Stomach (tissue), 8 donors: ENCODE measurements at regions not wholly inside any gene's neighbourhood (a gene's known extent, or its start where the extent isn't known, plus 50 kb on each side); places are given as distances from the start of the nearest gene placed in this dataset.

Source experiments
- DNase-seq, 2 donors: peaks; one replicate each; pipeline versions ENCODE4 v3.0.0 to v3.0.0-alpha.2; 2013 to 2019
- H3K27ac ChIP-seq, 5 donors: fragments of 200-600 bp in 4 of 5; sonication (generic) in 4 of 5; one replicate each; pipeline ENCODE4 v1.5.1; 2013 to 2019; ENCODE audit warnings: mild to moderate bottlenecking in 1 of 5, moderate library complexity in 1 of 5
- H3K27me3 ChIP-seq, 3 donors: fragments of 200-600 bp; sonication (generic); one replicate each; pipeline ENCODE4 v1.5.1; 2017 to 2019; ENCODE audit warnings: mixed run types in 1 of 3
- H3K36me3 ChIP-seq, 4 donors: fragments of 200-600 bp; sonication (generic); 1 replicate in 3 of 4; 2 replicates in 1 of 4; pipeline ENCODE4 v1.5.1; 2016 to 2019
- H3K4me1 ChIP-seq, 4 donors: fragments of 200-600 bp; sonication (generic); one replicate each; pipeline ENCODE4 v1.5.1; 2016 to 2019
- H3K4me3 ChIP-seq, 4 donors: fragments of 200-600 bp; sonication (generic) in 3 of 4; one replicate each; pipeline ENCODE4 v1.5.1; 2016 to 2019; ENCODE audit warnings: mild to moderate bottlenecking in 1 of 4
- H3K9me3 ChIP-seq, 4 donors: fragments of 200-600 bp; sonication (generic); one replicate each; pipeline ENCODE4 v1.5.1; 2016 to 2019
- EP300 ChIP-seq: sonication (generic); formaldehyde crosslinking; IDR thresholded peaks from one replicate; pipeline ENCODE4 v1.6.1; 2017; ENCODE audit warnings: antibody characterized with exemption
- POLR2A ChIP-seq, 4 donors: fragments of 450-650 bp; IDR thresholded peaks; one replicate each; pipeline ENCODE4 v1.6.1; 2016; ENCODE audit warnings: antibody characterized with exemption in 4 of 4, control low read depth in 2 of 4, mild to moderate bottlenecking in 1 of 4, moderate library complexity in 1 of 4
- POLR2AphosphoS5 ChIP-seq, 3 donors: sonication (generic); formaldehyde crosslinking; IDR thresholded peaks; one replicate each; pipeline ENCODE4 v1.6.1; 2016; ENCODE audit warnings: antibody characterized with exemption in 3 of 3
- WGBS, 5 donors: extraction: QIAGEN DNeasy Blood & Tissue Kit in 3 of 5; methylation state at CpG; one replicate each; pipeline versions ENCODE4 v1.1.5 to v1.1.7; 2013 to 2018; 5-methylcytosine and 5-hydroxymethylcytosine counted together
- intact Hi-C: fragments of 100-400 bp; cut with DNase I; formaldehyde crosslinking; loops from one replicate; pipeline ENCODE4 v1.15.1; 2023; ENCODE audit warnings: low total_unique reads
- TF ChIP-seq, protein P1 (sequence below), 7 experiments: fragments of 450-650 bp in 4 of 7; fragments of 200-600 bp in 3 of 7; sonication (generic) in 3 of 7; IDR thresholded peaks; one replicate each; pipeline ENCODE4 v1.5.1; 2016 to 2019; ENCODE audit warnings: antibody characterized with exemption in 7 of 7, control low read depth in 2 of 7, mild to moderate bottlenecking in 1 of 7
- donor health status: healthy with polysubstance abuse.
- donor health status: Bipolar disorder and iron deficiency.
- donor health status: healthy.

GRCh38 chr11:111095327-111095726 is 150.2 kb upstream of the POU2AF2 start:
- Histone ChIP-seq H3K4me1 (no peaks in the 10 kb centered on the region), H3K36me3 (no peaks in the 10 kb centered on the region), H3K27ac (no peak overlapping the region), H3K27me3 (no peaks in the 10 kb centered on the region), H3K4me3 (no peak overlapping the region), H3K9me3 (no peaks in the 10 kb centered on the region)
- DNase-seq = no peak
- intact Hi-C loops = no loop called here
- 94 to 100% (median 100%) methylated on average over 1 of the region's 1 CpG for WGBS, 5 donors
- TF ChIP-seq, protein P1, sequence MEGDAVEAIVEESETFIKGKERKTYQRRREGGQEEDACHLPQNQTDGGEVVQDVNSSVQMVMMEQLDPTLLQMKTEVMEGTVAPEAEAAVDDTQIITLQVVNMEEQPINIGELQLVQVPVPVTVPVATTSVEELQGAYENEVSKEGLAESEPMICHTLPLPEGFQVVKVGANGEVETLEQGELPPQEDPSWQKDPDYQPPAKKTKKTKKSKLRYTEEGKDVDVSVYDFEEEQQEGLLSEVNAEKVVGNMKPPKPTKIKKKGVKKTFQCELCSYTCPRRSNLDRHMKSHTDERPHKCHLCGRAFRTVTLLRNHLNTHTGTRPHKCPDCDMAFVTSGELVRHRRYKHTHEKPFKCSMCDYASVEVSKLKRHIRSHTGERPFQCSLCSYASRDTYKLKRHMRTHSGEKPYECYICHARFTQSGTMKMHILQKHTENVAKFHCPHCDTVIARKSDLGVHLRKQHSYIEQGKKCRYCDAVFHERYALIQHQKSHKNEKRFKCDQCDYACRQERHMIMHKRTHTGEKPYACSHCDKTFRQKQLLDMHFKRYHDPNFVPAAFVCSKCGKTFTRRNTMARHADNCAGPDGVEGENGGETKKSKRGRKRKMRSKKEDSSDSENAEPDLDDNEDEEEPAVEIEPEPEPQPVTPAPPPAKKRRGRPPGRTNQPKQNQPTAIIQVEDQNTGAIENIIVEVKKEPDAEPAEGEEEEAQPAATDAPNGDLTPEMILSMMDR (IDR thresholded peaks at IDR 0.05) = no peak
- TF ChIP-seq POLR2A (IDR thresholded peaks at IDR 0.05) (no peak), EP300 (no peak), POLR2AphosphoS5 (IDR thresholded peaks at IDR 0.05) (no peak)

DNA sequence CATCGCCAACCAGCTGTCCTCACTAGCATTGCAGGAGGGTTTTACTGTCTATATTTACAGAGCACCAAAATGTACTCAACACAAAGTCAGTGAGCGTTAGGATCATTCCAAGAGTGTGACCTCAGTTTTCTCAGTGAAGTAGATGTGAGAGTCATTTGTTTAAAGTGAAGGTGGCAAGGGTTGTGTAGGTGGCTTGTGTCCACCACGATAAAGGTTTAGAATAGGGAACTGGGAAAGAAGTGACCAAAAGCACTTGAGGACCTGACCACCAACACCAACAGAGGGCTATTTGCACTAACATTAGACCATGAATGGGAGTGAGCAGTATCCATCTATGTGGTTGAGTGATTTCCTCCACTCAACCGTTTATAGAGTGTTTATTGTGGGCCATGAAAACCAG is 152.5 kb upstream of the POU2AF2 start:
- Histone ChIP-seq H3K9me3 (no peaks in the 10 kb centered on the region), H3K27me3 (no peaks in the 10 kb centered on the region), H3K4me1 (no peaks in the 10 kb centered on the region), H3K27ac (no peak overlapping the region), H3K36me3 (no peaks in the 10 kb centered on the region), H3K4me3 (no peak overlapping the region)
- intact Hi-C loops = no loop called here
- DNase-seq = no peak
- 81 to 84% (median 82%) methylated on average over 4 of the region's 4 CpGs for WGBS, 5 donors
- TF ChIP-seq EP300 (no peak), POLR2A (IDR thresholded peaks at IDR 0.05) (no peak), POLR2AphosphoS5 (IDR thresholded peaks at IDR 0.05) (no peak)
- TF ChIP-seq, protein P1 (IDR thresholded peaks at IDR 0.05) = no peak

- Histone ChIP-seq H3K36me3 (no peaks in the 10 kb centered on the region), H3K27me3 (no peaks in the 10 kb centered on the region), H3K9me3 (no peaks in the 10 kb centered on the region), H3K27ac (no peak overlapping the region), H3K4me1 (no peaks in the 10 kb centered on the region), H3K4me3 (no peak overlapping the region)
- peak in 1 of 2 donors; percentile 53 for DNase-seq
- no peak for TF ChIP-seq POLR2AphosphoS5 (IDR thresholded peaks at IDR 0.05)
- TF ChIP-seq, protein P1 (IDR thresholded peaks at IDR 0.05) = no peak
- TF ChIP-seq EP300 = no peak
- no peak for TF ChIP-seq POLR2A (IDR thresholded peaks at IDR 0.05)
- 54 to 71% (median 65%) methylated on average over 2 of the region's 2 CpGs for WGBS, 5 donors
- intact Hi-C loops = no loop called here
Measured at GRCh38 chr11:111091321-111091938, 154.1 kb upstream of the POU2AF2 start.

DNA sequence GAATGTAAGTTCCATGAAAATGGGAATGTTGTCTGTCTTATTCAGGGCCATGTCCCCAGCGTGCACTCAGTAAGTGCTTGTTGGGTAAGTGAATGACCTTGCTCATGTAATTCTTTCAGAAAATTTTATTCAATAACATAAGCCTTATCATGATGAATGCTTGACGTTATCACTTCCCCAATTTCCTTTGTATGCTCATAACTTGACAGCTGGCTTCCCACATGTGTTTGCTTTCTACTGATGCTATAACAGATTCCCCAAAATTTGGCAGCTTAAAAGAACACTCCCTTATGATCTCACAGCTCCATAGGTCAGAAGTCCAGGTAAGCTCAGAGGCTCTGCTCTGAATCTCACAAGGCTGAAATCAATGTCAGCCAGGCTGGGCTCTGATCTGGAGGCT is 155.8 kb upstream of the POU2AF2 start:
- Histone ChIP-seq H3K27me3 (no peaks in the 10 kb centered on the region), H3K4me1 (no peaks in the 10 kb centered on the region), H3K9me3 (no peaks in the 10 kb centered on the region), H3K27ac (no peak overlapping the region), H3K36me3 (no peaks in the 10 kb centered on the region), H3K4me3 (no peak overlapping the region)
- no peak for DNase-seq
- intact Hi-C loops = no loop called here
- 49 to 68% (median 62%) methylated on average over 2 of the region's 2 CpGs for WGBS, 5 donors
- TF ChIP-seq POLR2A (IDR thresholded peaks at IDR 0.05) = no peak

DNA sequence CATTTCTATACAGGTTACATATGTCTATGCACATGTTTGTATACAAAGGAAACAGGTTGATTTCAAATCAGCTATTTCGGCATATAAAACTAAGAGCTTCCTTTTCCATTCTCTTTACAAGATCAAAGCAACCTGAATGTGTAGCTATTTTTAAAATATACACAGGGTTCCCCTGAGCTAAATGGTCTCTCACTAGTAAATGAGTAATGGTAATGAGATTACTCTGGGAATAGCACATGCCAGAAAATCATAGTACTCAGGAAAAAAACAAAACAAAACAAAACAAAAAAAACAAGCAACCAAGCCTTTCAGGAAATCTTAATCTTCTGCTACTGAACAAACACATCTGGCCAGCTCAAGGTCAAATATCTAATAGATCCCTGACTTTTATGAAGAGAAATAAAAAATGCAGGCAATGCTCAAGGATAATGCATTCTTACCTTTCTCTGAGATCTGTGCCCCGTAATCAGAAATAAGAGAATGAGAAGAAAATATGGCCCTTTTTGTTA is 156.6 kb upstream of the POU2AF2 start:
- WGBS, 5 donors = 70 to 81% (median 79%) methylated on average over 2 of the region's 2 CpGs
- no peaks in the 10 kb centered on the region for H3K4me1 ChIP-seq
- no peak overlapping the region for H3K27ac ChIP-seq
- no peak for TF ChIP-seq POLR2A (IDR thresholded peaks at IDR 0.05)
- no peak for TF ChIP-seq POLR2AphosphoS5 (IDR thresholded peaks at IDR 0.05)
- no peak for TF ChIP-seq EP300
- TF ChIP-seq, protein P1 (IDR thresholded peaks at IDR 0.05) = no peak
- H3K9me3 ChIP-seq = no peaks in the 10 kb centered on the region
- intact Hi-C loops = no loop called here
- H3K4me3 ChIP-seq = no peak overlapping the region
- no peaks in the 10 kb centered on the region for H3K36me3 ChIP-seq
- no peaks in the 10 kb centered on the region for H3K27me3 ChIP-seq
- DNase-seq = no peak
